HepG2 (cell line): ENCODE measurements at regions not wholly inside any gene's neighbourhood (a gene's known extent, or its start where the extent isn't known, plus 50 kb on each side); places are given as distances from the start of the nearest gene placed in this dataset.

ENCODE experiments used
- ATAC-seq: fragments of 200-7000 bp; cut with Tn5 transposase; 3 replicates; pipeline ENCODE4 v1.9.1; 2020; ENCODE audit warnings: mild to moderate bottlenecking, moderate library complexity
- BruUV-seq: library from RNA; stranded (reverse); fragments of 400-500 nt; replicated peaks from 2 replicates; lab custom pipeline; 2021; lab: Mats Ljungman, UMichigan
- CTCF ChIA-PET: fragments of 300-600 bp; formaldehyde crosslinking; extraction: SDS; loops from one replicate; lab custom pipeline; 2021; ENCODE audit warnings: low total read pairs, inconsistent platforms, low intra/inter-chr PET ratio; lab: Yijun Ruan, JAX
- POLR2A ChIA-PET: fragments of 350-600 bp; sonication (Branson Sonifier 250); formaldehyde crosslinking; loops from one replicate; lab custom pipeline; 2020; ENCODE audit warnings: antibody characterized with exemption, inconsistent platforms; lab: Yijun Ruan, JAX
- DNase-seq: peaks from one replicate; pipeline ENCODE4 v3.0.0-alpha.2; 2015; ENCODE audit warnings: low spot score
- FAIRE-seq: peaks from 3 replicates; lab custom pipeline; 2011; peaks lifted over from hg19 to GRCh38; lab: Jason Lieb, UNC
- H2AFZ ChIP-seq: one replicate; pipeline ENCODE4 v1.6.1; 2011; ENCODE audit warnings: low read length, inconsistent platforms
- H3K27ac ChIP-seq: fragments of 300-600 bp; 3 replicates; pipeline ENCODE4 v1.8.0; 2011; ENCODE audit warnings: mixed run types, mild to moderate bottlenecking, mixed read lengths, low read length, inconsistent platforms; ENCODE audit not compliant: insufficient read depth; ENCODE audit errors: extremely low read length
- H3K27me3 ChIP-seq, 2 experiments: fragments of 200-600 bp in 1 of 2; 2 replicates in 1 of 2; 3 replicates in 1 of 2; pipeline versions ENCODE4 v1.6.0 to v1.8.0; 2011; ENCODE audit warnings: low read length in 2 of 2, mild to moderate bottlenecking in 2 of 2, moderate library complexity in 2 of 2, inconsistent platforms in 1 of 2; ENCODE audit not compliant: insufficient read depth in 2 of 2, control insufficient read depth in 1 of 2
- H3K36me3 ChIP-seq, 2 experiments: fragments of 200-600 bp in 1 of 2; replicated peaks in 1 of 2; 2 replicates in 1 of 2; 3 replicates in 1 of 2; pipeline versions ENCODE4 v1.5.1 to v1.8.0; 2011; ENCODE audit warnings: low read length in 2 of 2, inconsistent platforms in 1 of 2; ENCODE audit not compliant: insufficient read depth in 2 of 2, control insufficient read depth in 1 of 2
- H3K4me1 ChIP-seq: 2 replicates; pipeline ENCODE4 v1.5.1; 2012; ENCODE audit warnings: low read length, inconsistent platforms; ENCODE audit not compliant: insufficient read depth
- H3K4me2 ChIP-seq: 2 replicates; pipeline ENCODE4 v1.6.0; 2011; ENCODE audit warnings: low read depth, low read length, inconsistent platforms
- H3K4me3 ChIP-seq, 3 experiments: fragments of 200-600 bp in 1 of 3; sonication (generic), shearing (Covaris generic) in 1 of 3; replicated peaks in 1 of 3; 2 replicates each; pipeline ENCODE4 v1.5.1; 2011 to 2016; ENCODE audit warnings: low read length in 3 of 3, inconsistent platforms in 2 of 3, low read depth in 2 of 3, mild to moderate bottlenecking in 2 of 3, control low read depth in 1 of 3, mixed read lengths in 1 of 3; ENCODE audit not compliant: insufficient read depth in 1 of 3
- H3K79me2 ChIP-seq: one replicate; pipeline ENCODE4 v1.6.1; 2011; ENCODE audit warnings: low read length, inconsistent platforms; ENCODE audit not compliant: insufficient read depth
- H3K9ac ChIP-seq: 2 replicates; pipeline ENCODE4 v1.6.0; 2011; ENCODE audit warnings: mild to moderate bottlenecking, low read depth, low read length, inconsistent platforms; ENCODE audit not compliant: insufficient read depth
- H3K9me3 ChIP-seq: 2 replicates; pipeline ENCODE4 v1.5.1; 2012; ENCODE audit warnings: mild to moderate bottlenecking, low read length
- H4K20me1 ChIP-seq: 2 replicates; pipeline ENCODE4 v1.6.0; 2011; ENCODE audit warnings: inconsistent platforms, mild to moderate bottlenecking, low read length, moderate library complexity; ENCODE audit not compliant: insufficient read depth
- DR1 ChIP-seq: sonication (generic); formaldehyde crosslinking; IDR thresholded peaks from 2 replicates; pipeline ENCODE4 v1.8.0; 2021; ENCODE audit warnings: mild to moderate bottlenecking, missing genetic modification reagents, inconsistent platforms
- FOXA1 ChIP-seq, 2 experiments: fragments of 450-650 bp in 1 of 2; sonication (generic) in 1 of 2; formaldehyde crosslinking in 1 of 2; IDR thresholded peaks; 2 replicates each; pipeline versions ENCODE4 v1.4.0 to v1.6.1; 2016 to 2020; ENCODE audit warnings: missing genetic modification reagents in 1 of 2
- GABPB1 ChIP-seq: IDR thresholded peaks from 2 replicates; pipeline ENCODE4 v1.6.1; 2016; ENCODE audit warnings: mild to moderate bottlenecking, missing genetic modification reagents, moderate library complexity, missing compliant biosample characterization
- JUN ChIP-seq: sonication (generic); formaldehyde crosslinking; IDR thresholded peaks from 2 replicates; pipeline ENCODE4 v1.4.0; 2020; ENCODE audit warnings: mild to moderate bottlenecking, missing genetic modification reagents
- SSRP1 ChIP-seq: IDR thresholded peaks from 2 replicates; pipeline ENCODE4 v1.6.1; 2016; ENCODE audit warnings: control low read depth
- ZNF121 ChIP-seq: sonication (generic); formaldehyde crosslinking; IDR thresholded peaks from 2 replicates; pipeline ENCODE4 v1.5.0; 2020; ENCODE audit warnings: mild to moderate bottlenecking, missing genetic modification reagents
- ZNF530 ChIP-seq: sonication (generic); formaldehyde crosslinking; IDR thresholded peaks from 2 replicates; pipeline ENCODE4 v1.5.0; 2020; ENCODE audit warnings: low read depth, mild to moderate bottlenecking, missing genetic modification reagents
- ZNF605 ChIP-seq: sonication (generic); formaldehyde crosslinking; IDR thresholded peaks from 2 replicates; pipeline ENCODE4 v1.8.0; 2022; ENCODE audit warnings: mild to moderate bottlenecking, missing genetic modification reagents
- WGBS: methylation state at CpG from one replicate; pipeline ENCODE4 v1.1.6; 2017; ENCODE audit warnings: low lambda C conversion rate; 5-methylcytosine and 5-hydroxymethylcytosine counted together
- in situ Hi-C: cut with HindIII; loops from 2 replicates; pipeline ENCODE4 v1.10.0; 2017; ENCODE audit warnings: low pct_unique_long_range_greater_than_20kb; ENCODE audit not compliant: extremely low pct_ligation_motif_present
- intact Hi-C: fragments of 100-400 bp; cut with micrococcal nuclease; formaldehyde crosslinking; loops from one replicate; pipeline ENCODE4 v1.10.0; 2022; ENCODE audit not compliant: unreplicated experiment
- TF ChIP-seq, protein P1 (sequence below): sonication (generic); formaldehyde crosslinking; IDR thresholded peaks from 2 replicates; pipeline ENCODE4 v1.4.0; 2020; ENCODE audit warnings: missing genetic modification reagents
- TF ChIP-seq, protein P2 (sequence below): fragments of 450-650 bp; IDR thresholded peaks from 2 replicates; pipeline ENCODE4 v1.6.1; 2017; ENCODE audit warnings: mild to moderate bottlenecking
- TF ChIP-seq, protein P3 (sequence below): sonication (generic); formaldehyde crosslinking; IDR thresholded peaks from 2 replicates; pipeline ENCODE4 v1.4.0; 2020; ENCODE audit warnings: mild to moderate bottlenecking, low read depth, missing genetic modification reagents
- TF ChIP-seq, protein P4 (sequence below): IDR thresholded peaks from 2 replicates; pipeline ENCODE4 v1.6.1; 2016; ENCODE audit warnings: missing genetic modification reagents, missing compliant biosample characterization
- TF ChIP-seq, protein P5 (sequence below): sonication (generic); formaldehyde crosslinking; IDR thresholded peaks from 2 replicates; pipeline ENCODE4 v1.5.0; 2020; ENCODE audit warnings: mild to moderate bottlenecking, missing genetic modification reagents

DNA sequence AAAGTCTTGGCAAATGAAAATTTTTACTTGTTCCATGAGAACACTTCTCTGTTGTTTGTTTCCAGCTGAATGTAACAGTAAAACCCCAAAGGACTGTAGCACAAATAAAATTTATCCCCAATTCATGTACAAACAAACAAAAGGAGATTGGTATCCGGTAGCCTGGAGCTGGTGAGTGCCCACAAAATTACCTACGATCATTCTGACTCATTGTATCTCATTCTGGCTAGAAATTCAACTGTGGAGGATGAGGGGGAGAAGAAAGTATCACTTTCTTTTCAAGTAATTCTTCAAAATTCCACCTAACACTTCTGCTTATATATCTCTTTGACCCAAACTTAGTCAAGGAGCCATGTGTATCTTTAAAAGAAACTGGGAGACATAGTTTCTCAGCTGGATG, 268.5 kb downstream of the ALG10B start:
- H3K4me3 ChIP-seq, result no peak overlapping the region
- H4K20me1 ChIP-seq, result no peaks in the 10 kb centered on the region
- no peaks in the 10 kb centered on the region for H3K9me3 ChIP-seq
- H3K27me3 ChIP-seq, result no peaks in the 10 kb centered on the region
- H3K79me2 ChIP-seq, result no peaks in the 10 kb centered on the region
- no peak overlapping the region for H3K9ac ChIP-seq
- H3K36me3 ChIP-seq, result no peaks in the 10 kb centered on the region
- BruUV-seq, result no TSS peak
- ChIA-PET CTCF (no interaction called here), POLR2A (no interaction called here)
- TF ChIP-seq, protein P1, sequence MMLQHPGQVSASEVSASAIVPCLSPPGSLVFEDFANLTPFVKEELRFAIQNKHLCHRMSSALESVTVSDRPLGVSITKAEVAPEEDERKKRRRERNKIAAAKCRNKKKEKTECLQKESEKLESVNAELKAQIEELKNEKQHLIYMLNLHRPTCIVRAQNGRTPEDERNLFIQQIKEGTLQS (CRISPR knock-in tag), result no peak
- TF ChIP-seq, protein P2, sequence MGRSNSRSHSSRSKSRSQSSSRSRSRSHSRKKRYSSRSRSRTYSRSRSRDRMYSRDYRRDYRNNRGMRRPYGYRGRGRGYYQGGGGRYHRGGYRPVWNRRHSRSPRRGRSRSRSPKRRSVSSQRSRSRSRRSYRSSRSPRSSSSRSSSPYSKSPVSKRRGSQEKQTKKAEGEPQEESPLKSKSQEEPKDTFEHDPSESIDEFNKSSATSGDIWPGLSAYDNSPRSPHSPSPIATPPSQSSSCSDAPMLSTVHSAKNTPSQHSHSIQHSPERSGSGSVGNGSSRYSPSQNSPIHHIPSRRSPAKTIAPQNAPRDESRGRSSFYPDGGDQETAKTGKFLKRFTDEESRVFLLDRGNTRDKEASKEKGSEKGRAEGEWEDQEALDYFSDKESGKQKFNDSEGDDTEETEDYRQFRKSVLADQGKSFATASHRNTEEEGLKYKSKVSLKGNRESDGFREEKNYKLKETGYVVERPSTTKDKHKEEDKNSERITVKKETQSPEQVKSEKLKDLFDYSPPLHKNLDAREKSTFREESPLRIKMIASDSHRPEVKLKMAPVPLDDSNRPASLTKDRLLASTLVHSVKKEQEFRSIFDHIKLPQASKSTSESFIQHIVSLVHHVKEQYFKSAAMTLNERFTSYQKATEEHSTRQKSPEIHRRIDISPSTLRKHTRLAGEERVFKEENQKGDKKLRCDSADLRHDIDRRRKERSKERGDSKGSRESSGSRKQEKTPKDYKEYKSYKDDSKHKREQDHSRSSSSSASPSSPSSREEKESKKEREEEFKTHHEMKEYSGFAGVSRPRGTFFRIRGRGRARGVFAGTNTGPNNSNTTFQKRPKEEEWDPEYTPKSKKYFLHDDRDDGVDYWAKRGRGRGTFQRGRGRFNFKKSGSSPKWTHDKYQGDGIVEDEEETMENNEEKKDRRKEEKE, result no peak
- no peak for TF ChIP-seq JUN (CRISPR knock-in tag)
- no peak for TF ChIP-seq GABPB1 (CRISPR knock-in tag)
- TF ChIP-seq DR1 (CRISPR knock-in tag), result no peak
- TF ChIP-seq ZNF530 (CRISPR knock-in tag), result no peak
- 2% methylated on average over 2 of the region's 2 CpGs for WGBS
- no peak overlapping the region for H3K4me2 ChIP-seq
- in situ Hi-C loops (no loop called here), intact Hi-C loops (no loop called here)
- no peak overlapping the region for H3K27ac ChIP-seq
- no peak overlapping the region for H2AFZ ChIP-seq
- H3K4me1 ChIP-seq, result no peaks in the 10 kb centered on the region
- DNase-seq, result no peak
- no peak for ATAC-seq
- no peak for FAIRE-seq

DNA sequence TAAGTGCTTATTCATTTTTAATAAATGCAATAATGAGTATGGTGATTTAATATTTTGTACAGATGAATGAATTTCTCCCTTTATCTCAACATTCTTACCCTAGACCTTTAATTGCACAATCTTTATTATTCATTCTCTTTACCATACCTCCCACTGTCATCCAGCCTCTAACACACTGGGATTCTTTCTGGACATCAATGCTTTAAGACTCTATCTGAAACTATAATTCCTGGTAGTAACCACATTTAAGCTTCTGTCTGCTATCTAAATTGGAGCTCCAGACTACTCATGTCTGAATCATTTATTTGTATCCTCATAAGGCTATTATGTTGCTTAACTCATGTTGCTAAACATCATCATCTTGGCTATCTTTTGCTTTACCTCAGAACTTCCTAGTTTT, 270.2 kb downstream of the ALG10B start:
- intact Hi-C loops (no loop called here), in situ Hi-C loops (no loop called here)
- H3K36me3 ChIP-seq, result no peaks in the 10 kb centered on the region
- H3K27me3 ChIP-seq, result no peaks in the 10 kb centered on the region
- no peak overlapping the region for H3K4me3 ChIP-seq
- no TSS peak for BruUV-seq
- H3K9me3 ChIP-seq, result no peaks in the 10 kb centered on the region
- TF ChIP-seq SSRP1 (no peak), FOXA1 (IDR thresholded peaks at IDR 0.05) (no peak), FOXA1 (CRISPR knock-in tag; IDR thresholded peaks at IDR 0.05) (no peak), ZNF121 (CRISPR knock-in tag) (no peak), ZNF605 (no peak)
- TF ChIP-seq, protein P3, sequence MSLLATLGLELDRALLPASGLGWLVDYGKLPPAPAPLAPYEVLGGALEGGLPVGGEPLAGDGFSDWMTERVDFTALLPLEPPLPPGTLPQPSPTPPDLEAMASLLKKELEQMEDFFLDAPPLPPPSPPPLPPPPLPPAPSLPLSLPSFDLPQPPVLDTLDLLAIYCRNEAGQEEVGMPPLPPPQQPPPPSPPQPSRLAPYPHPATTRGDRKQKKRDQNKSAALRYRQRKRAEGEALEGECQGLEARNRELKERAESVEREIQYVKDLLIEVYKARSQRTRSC (CRISPR knock-in tag), result no peak
- TF ChIP-seq, protein P4, sequence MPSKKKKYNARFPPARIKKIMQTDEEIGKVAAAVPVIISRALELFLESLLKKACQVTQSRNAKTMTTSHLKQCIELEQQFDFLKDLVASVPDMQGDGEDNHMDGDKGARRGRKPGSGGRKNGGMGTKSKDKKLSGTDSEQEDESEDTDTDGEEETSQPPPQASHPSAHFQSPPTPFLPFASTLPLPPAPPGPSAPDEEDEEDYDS, result no peak
- TF ChIP-seq, protein P5, sequence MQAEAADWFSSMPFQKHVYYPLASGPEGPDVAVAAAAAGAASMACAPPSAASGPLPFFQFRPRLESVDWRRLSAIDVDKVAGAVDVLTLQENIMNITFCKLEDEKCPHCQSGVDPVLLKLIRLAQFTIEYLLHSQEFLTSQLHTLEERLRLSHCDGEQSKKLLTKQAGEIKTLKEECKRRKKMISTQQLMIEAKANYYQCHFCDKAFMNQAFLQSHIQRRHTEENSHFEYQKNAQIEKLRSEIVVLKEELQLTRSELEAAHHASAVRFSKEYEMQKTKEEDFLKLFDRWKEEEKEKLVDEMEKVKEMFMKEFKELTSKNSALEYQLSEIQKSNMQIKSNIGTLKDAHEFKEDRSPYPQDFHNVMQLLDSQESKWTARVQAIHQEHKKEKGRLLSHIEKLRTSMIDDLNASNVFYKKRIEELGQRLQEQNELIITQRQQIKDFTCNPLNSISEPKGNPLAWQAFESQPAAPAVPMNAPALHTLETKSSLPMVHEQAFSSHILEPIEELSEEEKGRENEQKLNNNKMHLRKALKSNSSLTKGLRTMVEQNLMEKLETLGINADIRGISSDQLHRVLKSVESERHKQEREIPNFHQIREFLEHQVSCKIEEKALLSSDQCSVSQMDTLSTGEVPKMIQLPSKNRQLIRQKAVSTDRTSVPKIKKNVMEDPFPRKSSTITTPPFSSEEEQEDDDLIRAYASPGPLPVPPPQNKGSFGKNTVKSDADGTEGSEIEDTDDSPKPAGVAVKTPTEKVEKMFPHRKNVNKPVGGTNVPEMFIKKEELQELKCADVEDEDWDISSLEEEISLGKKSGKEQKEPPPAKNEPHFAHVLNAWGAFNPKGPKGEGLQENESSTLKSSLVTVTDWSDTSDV (CRISPR knock-in tag), result no peak
- H3K79me2 ChIP-seq, result no peaks in the 10 kb centered on the region
- no peaks in the 10 kb centered on the region for H3K4me1 ChIP-seq
- no peaks in the 10 kb centered on the region for H4K20me1 ChIP-seq
- ATAC-seq, result no peak
- ChIA-PET CTCF (no interaction called here), POLR2A (no interaction called here)
- H3K4me2 ChIP-seq, result no peak overlapping the region
- no peak for FAIRE-seq
- no peak overlapping the region for H3K9ac ChIP-seq
- H3K27ac ChIP-seq, result no peak overlapping the region
- DNase-seq, result no peak
- no peak overlapping the region for H2AFZ ChIP-seq
